ENCODE measurements at regions not wholly inside any gene's neighbourhood (a gene's known extent, or its start where the extent isn't known, plus 50 kb on each side); places are given as distances from the start of the nearest gene placed in this dataset.

DNA sequence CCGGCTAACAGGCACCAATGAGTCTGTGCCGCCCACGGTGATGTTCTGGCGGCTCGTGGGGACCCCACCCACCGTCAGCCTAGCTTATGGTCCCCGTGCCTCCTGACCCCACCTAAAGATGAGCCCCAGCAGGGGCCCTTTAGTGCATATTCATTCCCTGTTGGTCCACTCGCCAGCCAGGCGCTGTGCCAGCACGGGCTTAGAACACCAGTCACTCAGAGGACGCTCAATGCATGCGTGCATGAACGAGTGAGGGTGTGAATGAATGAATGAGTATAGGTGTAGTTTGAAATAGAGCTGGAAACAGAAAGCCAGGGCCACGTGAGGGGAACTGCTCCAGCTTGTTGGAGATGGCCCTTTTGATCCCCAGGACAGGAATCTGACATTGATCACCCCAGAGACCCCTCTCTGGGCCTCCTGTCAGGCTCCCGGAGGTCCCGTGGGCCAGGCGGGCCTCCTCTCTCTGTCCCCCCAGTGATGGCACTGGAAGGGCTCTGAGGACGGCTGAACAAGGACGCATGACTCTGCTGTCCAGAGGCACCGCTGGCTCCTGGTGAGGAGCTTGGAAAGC is 193.9 kb upstream of the C14orf180 start:
- TF ChIP-seq, protein P1, sequence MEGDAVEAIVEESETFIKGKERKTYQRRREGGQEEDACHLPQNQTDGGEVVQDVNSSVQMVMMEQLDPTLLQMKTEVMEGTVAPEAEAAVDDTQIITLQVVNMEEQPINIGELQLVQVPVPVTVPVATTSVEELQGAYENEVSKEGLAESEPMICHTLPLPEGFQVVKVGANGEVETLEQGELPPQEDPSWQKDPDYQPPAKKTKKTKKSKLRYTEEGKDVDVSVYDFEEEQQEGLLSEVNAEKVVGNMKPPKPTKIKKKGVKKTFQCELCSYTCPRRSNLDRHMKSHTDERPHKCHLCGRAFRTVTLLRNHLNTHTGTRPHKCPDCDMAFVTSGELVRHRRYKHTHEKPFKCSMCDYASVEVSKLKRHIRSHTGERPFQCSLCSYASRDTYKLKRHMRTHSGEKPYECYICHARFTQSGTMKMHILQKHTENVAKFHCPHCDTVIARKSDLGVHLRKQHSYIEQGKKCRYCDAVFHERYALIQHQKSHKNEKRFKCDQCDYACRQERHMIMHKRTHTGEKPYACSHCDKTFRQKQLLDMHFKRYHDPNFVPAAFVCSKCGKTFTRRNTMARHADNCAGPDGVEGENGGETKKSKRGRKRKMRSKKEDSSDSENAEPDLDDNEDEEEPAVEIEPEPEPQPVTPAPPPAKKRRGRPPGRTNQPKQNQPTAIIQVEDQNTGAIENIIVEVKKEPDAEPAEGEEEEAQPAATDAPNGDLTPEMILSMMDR (IDR thresholded peaks at IDR 0.05; ENCODE audit: low read depth, low read length, missing input control), result no peak
- TF ChIP-seq, protein P2, sequence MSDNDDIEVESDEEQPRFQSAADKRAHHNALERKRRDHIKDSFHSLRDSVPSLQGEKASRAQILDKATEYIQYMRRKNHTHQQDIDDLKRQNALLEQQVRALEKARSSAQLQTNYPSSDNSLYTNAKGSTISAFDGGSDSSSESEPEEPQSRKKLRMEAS (IDR thresholded peaks at IDR 0.05), result no peak
- TF ChIP-seq EGR1 (IDR thresholded peaks at IDR 0.05; ENCODE audit: low read depth in 2 of 2), result no peak
- no peak for TF ChIP-seq TAF1 (conservative IDR thresholded peaks at IDR 0.05)
- no peak for TF ChIP-seq JUND (IDR thresholded peaks at IDR 0.05)
- TF ChIP-seq RXRA (IDR thresholded peaks at IDR 0.05), result no peak
